ENCODE measurements at regions not wholly inside any gene's neighbourhood (a gene's known extent, or its start where the extent isn't known, plus 50 kb on each side); places are given as distances from the start of the nearest gene placed in this dataset.
"Not testable (repeated sequence)": the region's sequence is repeated elsewhere in the genome, so short reads cannot be mapped to it uniquely, and the experiment has no call there.

DNA sequence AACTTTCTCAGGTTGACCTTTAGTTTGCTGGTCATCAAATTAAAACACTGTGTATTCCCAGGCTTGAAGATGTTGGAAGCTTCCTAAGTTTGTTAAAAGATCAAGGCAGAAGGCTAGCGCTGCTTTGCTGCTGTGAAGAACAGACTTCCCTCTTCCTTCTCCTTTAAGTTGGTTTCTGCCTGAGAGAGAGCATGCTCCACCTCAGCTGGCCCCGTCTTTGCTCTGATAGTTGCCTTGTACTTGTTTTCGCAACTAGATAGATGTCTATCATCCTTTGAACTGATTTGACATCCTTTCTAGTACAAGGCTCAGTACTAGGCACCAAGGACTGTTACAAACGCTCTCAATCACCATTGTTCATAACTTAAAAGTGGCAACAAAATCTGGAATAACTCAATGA, 177.8 kb upstream of the MKLN1 start:
- H3K27ac ChIP-seq, result no peak overlapping the region
- no peak for TF ChIP-seq ZFX (IDR thresholded peaks at IDR 0.05; ENCODE audit: borderline replicate concordance)
- TF ChIP-seq, protein P1, sequence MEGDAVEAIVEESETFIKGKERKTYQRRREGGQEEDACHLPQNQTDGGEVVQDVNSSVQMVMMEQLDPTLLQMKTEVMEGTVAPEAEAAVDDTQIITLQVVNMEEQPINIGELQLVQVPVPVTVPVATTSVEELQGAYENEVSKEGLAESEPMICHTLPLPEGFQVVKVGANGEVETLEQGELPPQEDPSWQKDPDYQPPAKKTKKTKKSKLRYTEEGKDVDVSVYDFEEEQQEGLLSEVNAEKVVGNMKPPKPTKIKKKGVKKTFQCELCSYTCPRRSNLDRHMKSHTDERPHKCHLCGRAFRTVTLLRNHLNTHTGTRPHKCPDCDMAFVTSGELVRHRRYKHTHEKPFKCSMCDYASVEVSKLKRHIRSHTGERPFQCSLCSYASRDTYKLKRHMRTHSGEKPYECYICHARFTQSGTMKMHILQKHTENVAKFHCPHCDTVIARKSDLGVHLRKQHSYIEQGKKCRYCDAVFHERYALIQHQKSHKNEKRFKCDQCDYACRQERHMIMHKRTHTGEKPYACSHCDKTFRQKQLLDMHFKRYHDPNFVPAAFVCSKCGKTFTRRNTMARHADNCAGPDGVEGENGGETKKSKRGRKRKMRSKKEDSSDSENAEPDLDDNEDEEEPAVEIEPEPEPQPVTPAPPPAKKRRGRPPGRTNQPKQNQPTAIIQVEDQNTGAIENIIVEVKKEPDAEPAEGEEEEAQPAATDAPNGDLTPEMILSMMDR (IDR thresholded peaks at IDR 0.05), result no peak

DNA sequence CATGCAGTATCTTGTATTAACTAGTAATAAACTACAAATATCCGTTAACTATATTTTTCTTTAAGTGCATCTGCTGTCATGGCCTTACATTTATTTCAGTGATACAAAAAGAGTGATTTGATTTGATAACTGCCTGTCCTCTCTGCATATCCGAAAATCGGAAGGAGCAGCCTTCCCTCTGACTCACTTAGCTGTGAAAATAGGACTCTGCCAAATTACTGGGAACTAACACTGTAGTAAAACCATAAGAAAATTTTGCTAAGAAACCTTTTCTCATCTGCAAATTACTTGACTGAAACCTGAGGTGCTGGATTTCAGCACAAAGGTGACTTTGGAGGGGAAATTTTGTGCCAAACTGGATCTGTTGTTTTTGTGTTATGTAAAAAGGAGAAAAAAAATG, 176.6 kb upstream of the MKLN1 start:
- no peak overlapping the region for H3K27ac ChIP-seq
- TF ChIP-seq ZFX (IDR thresholded peaks at IDR 0.05; ENCODE audit: borderline replicate concordance), result no peak
- TF ChIP-seq, protein P1 (IDR thresholded peaks at IDR 0.05), result no peak

GRCh38 chr7:131152766-131153165, 174.9 kb upstream of the MKLN1 start:
- TF ChIP-seq, protein P1 (IDR thresholded peaks at IDR 0.05), result no peak
- TF ChIP-seq ZFX (IDR thresholded peaks at IDR 0.05; ENCODE audit: borderline replicate concordance), result no peak
- H3K27ac ChIP-seq, result no peak overlapping the region

- no peak overlapping the region for H3K27ac ChIP-seq
- TF ChIP-seq, protein P1 (IDR thresholded peaks at IDR 0.05), result no peak
- no peak for TF ChIP-seq ZFX (IDR thresholded peaks at IDR 0.05; ENCODE audit: borderline replicate concordance)
Measured at GRCh38 chr7:131154380-131154779, 173.3 kb upstream of the MKLN1 start.

- TF ChIP-seq, protein P1 (IDR thresholded peaks at IDR 0.05), result no peak
- no peak for TF ChIP-seq ZFX (IDR thresholded peaks at IDR 0.05; ENCODE audit: borderline replicate concordance)
- no peak overlapping the region for H3K27ac ChIP-seq
Measured at GRCh38 chr7:131157530-131158243, 170.0 kb upstream of the MKLN1 start.

DNA sequence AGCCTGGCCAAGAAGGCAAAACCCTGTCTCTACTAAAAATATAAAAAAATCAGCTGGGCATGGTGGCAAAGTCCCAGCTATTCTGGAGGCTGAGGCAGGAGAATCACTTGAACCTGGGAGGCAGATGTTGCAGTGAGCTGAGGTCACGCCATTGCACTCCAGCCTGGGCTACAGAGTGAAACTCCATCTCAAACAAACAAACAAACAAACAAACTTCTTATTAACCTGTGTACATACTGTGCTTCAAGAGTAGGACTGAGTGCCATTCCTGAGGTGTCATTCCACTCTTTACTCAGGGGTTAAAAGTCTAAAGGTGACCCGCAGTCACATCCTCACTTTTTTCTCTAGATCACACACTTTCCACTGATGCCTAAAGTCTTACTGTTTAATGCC, 169.4 kb upstream of the MKLN1 start:
- H3K27ac ChIP-seq, result not testable (repeated sequence)

DNA sequence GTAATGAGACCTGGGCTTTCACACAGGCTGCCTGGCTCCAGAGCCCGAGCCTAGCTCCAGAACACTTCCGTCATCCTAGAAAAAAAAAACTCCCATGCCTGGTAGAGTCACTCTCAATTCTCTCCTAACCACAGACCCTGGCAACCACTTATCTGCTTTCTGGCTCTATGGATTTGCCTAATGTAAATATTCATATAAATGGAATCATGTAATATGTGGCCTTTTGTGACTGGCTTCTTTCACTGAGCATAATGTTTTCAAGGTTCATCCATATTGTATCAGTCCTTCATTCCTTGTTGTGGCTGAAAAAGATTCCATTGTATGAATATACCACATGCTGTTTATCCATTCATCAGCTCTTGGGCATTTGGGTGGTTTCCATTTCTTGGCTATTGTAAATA, 167.7 kb upstream of the MKLN1 start:
- TF ChIP-seq, protein P1 (IDR thresholded peaks at IDR 0.05), result no peak
- no peak for TF ChIP-seq ZFX (IDR thresholded peaks at IDR 0.05; ENCODE audit: borderline replicate concordance)
- no peak overlapping the region for H3K27ac ChIP-seq

DNA sequence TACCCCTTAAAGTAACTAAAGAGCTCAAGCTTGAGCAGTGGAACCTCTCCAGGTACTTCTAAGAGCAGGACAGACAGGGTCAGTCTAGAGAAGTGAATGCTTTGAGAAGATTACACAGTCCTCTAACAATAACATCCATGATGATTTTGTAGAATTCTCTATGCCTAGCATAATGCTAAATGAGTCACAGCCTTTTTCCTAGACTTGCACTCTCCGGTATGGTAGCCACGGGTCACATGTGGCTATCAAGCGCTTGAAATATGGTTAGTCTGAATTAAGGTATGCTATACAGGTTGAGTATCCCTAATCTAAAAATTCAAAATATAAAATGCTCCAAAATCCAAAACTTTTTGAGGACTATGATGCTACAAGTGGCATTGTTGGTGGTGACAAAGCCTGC, 166.6 kb upstream of the MKLN1 start:
- no peak for TF ChIP-seq ZFX (IDR thresholded peaks at IDR 0.05; ENCODE audit: borderline replicate concordance)
- TF ChIP-seq, protein P1 (IDR thresholded peaks at IDR 0.05), result no peak
- no peak overlapping the region for H3K27ac ChIP-seq

All from 22Rv1 (cell line).